ENCODE measurements at regions not wholly inside any gene's neighbourhood (a gene's known extent, or its start where the extent isn't known, plus 50 kb on each side); places are given as distances from the start of the nearest gene placed in this dataset.
"Not testable (repeated sequence)": the region's sequence is repeated elsewhere in the genome, so short reads cannot be mapped to it uniquely, and the experiment has no call there.

DNA sequence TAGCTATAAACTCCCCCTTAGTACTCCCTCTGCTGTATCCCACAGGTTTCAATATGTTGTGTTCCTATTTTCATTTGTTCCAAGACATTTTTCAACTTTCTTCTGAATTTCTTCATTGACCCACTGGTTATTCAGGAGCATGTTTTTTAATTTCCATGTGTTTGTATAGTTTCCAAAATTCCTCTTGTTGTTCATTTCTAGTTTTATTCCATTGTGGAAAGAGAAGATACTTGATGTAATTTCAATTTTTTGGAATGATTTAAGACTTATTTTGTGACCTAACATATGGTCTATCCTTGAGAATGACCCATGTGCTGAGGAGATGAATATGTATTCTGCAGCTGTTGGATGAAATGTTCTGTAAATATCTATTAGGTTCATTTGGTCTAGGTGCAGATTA lies 497.2 kb downstream of the BCKDHB start:
- intact Hi-C loops (cut with DNase I; ENCODE audit: low total_unique reads): loop anchor here (10.0 kb wide), 2 partner anchors 1141 to 1571 kb away; no protein-coding TSS in a partner anchor
- H3K9me3 ChIP-seq: no peaks in the 10 kb centered on the region
- no peak for DNase-seq
- H3K4me3 ChIP-seq: no peak overlapping the region
- no peaks in the 10 kb centered on the region for H3K27me3 ChIP-seq
- H3K27ac ChIP-seq: no peak overlapping the region
- H3K4me1 ChIP-seq: peaks cover 0 to 21% (median 14%) of the 10 kb centered on the region in 4 donors
- TF ChIP-seq, protein P1, sequence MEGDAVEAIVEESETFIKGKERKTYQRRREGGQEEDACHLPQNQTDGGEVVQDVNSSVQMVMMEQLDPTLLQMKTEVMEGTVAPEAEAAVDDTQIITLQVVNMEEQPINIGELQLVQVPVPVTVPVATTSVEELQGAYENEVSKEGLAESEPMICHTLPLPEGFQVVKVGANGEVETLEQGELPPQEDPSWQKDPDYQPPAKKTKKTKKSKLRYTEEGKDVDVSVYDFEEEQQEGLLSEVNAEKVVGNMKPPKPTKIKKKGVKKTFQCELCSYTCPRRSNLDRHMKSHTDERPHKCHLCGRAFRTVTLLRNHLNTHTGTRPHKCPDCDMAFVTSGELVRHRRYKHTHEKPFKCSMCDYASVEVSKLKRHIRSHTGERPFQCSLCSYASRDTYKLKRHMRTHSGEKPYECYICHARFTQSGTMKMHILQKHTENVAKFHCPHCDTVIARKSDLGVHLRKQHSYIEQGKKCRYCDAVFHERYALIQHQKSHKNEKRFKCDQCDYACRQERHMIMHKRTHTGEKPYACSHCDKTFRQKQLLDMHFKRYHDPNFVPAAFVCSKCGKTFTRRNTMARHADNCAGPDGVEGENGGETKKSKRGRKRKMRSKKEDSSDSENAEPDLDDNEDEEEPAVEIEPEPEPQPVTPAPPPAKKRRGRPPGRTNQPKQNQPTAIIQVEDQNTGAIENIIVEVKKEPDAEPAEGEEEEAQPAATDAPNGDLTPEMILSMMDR (IDR thresholded peaks at IDR 0.05): no peak
- H3K36me3 ChIP-seq: no peaks in the 10 kb centered on the region

GRCh38 chr6:80594461-80594860 lies 488.0 kb downstream of the BCKDHB start:
- intact Hi-C loops (cut with DNase I; ENCODE audit: low total_unique reads): no loop called here
- Histone ChIP-seq H3K27ac (no peak overlapping the region), H3K4me1 (no peaks in the 10 kb centered on the region), H3K27me3 (no peaks in the 10 kb centered on the region), H3K36me3 (no peaks in the 10 kb centered on the region), H3K9me3 (no peaks in the 10 kb centered on the region), H3K4me3 (no peak overlapping the region)
- TF ChIP-seq, protein P1 (IDR thresholded peaks at IDR 0.05): no peak
- no peak for DNase-seq

DNA sequence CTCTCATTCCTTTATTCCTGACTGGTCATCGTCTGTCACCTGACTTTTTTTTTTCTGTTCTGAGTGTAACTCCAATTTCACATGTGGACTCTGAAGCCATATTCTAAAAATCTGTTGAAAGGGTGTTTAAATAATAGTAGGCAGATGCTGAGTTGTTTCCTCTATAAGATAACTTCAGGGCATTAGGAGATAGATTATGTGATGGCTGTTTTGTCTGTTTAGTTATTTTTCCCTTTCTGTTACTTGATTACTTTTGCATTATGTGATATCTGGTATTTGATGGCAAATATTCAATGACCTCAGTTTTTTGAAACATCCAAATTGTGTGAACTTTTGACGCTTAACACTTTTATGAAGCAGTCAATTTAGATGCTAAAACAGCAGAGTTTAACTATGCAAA lies 486.0 kb downstream of the BCKDHB start:
- Histone ChIP-seq H3K4me3 (no peak overlapping the region), H3K9me3 (no peaks in the 10 kb centered on the region), H3K4me1 (no peaks in the 10 kb centered on the region), H3K27me3 (no peaks in the 10 kb centered on the region), H3K27ac (no peak overlapping the region), H3K36me3 (no peaks in the 10 kb centered on the region)
- TF ChIP-seq, protein P1 (IDR thresholded peaks at IDR 0.05): no peak
- DNase-seq: no peak
- intact Hi-C loops (cut with DNase I; ENCODE audit: low total_unique reads): no loop called here

GRCh38 chr6:80586242-80586641 lies 479.8 kb downstream of the BCKDHB start:
- no peak overlapping the region for H3K4me3 ChIP-seq
- H3K36me3 ChIP-seq: no peaks in the 10 kb centered on the region
- no peaks in the 10 kb centered on the region for H3K9me3 ChIP-seq
- no peak for DNase-seq
- H3K27ac ChIP-seq: no peak overlapping the region
- H3K27me3 ChIP-seq: no peaks in the 10 kb centered on the region
- no peaks in the 10 kb centered on the region for H3K4me1 ChIP-seq
- intact Hi-C loops (cut with DNase I; ENCODE audit: low total_unique reads): no loop called here
- TF ChIP-seq, protein P1 (IDR thresholded peaks at IDR 0.05): no peak

DNA sequence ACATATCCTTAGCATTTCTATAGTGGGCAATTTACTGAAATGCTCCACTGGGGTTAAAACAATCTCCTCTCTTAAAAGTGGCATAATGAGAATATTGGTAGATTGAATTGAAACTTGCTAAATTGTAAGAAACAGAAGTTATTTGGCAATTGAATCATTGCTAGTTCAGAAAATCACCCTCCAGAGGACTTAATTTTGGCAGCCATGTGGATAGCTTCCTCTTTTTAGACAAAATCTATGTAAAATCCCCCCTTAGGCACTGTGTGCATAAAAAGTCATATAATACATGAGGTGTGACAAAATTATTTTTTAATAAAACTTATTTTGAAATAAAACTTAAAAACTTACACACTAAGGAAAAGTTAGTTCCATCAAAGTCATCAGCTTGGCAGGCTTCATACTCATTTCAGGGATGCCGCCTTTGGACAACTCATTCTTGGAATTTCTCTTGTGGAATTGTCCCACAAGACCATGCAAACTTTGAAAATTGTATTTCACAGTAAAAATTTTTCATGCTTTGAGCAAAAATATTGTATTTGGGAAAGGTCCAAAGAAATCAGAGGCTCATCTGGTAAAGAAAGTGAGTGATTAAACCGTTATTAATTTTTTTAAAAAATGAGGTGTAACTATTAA lies 473.0 kb downstream of the BCKDHB start:
- peaks cover 0 to 10% (median 4%) of the 10 kb centered on the region in 4 donors for H3K4me1 ChIP-seq
- no peak overlapping the region for H3K4me3 ChIP-seq
- no peak for DNase-seq
- no peaks in the 10 kb centered on the region for H3K36me3 ChIP-seq
- H3K27ac ChIP-seq: no peak overlapping the region
- no peaks in the 10 kb centered on the region for H3K9me3 ChIP-seq
- H3K27me3 ChIP-seq: no peaks in the 10 kb centered on the region
- TF ChIP-seq, protein P1 (IDR thresholded peaks at IDR 0.05): no peak
- intact Hi-C loops (cut with DNase I; ENCODE audit: low total_unique reads): no loop called here

GRCh38 chr6:80573320-80573719 lies 466.8 kb downstream of the BCKDHB start:
- H3K4me3 ChIP-seq; H3K4me1 ChIP-seq; H3K36me3 ChIP-seq; intact Hi-C loops (cut with DNase I; ENCODE audit: low total_unique reads); H3K27ac ChIP-seq; H3K9me3 ChIP-seq; H3K27me3 ChIP-seq: not testable (repeated sequence)
- peak in 1 of 2 donors; percentile 37 for DNase-seq
